Upper lobe of left lung (tissue), 6 donors: ENCODE measurements at regions not wholly inside any gene's neighbourhood (a gene's known extent, or its start where the extent isn't known, plus 50 kb on each side); places are given as distances from the start of the nearest gene placed in this dataset.

ENCODE experiments used
- ATAC-seq, 2 donors: fragments of 200-7000 bp; cut with Tn5 transposase; one replicate each; pipeline ENCODE4 v1.9.1; 2022; ENCODE audit warnings: mild to moderate bottlenecking in 2 of 2, moderate library complexity in 2 of 2; ENCODE audit not compliant: low FRiP score in 2 of 2
- DNase-seq, 2 donors: peaks; one replicate each; pipeline ENCODE4 v3.0.0-alpha.2; 2019 to 2020
- H3K27ac ChIP-seq, 4 donors: fragments of 200-600 bp; sonication (generic); one replicate each; pipeline ENCODE4 v1.5.1; 2016 to 2019
- H3K27me3 ChIP-seq, 4 donors: fragments of 200-600 bp; sonication (generic); one replicate each; pipeline ENCODE4 v1.5.1; 2017 to 2019
- H3K36me3 ChIP-seq, 4 donors: fragments of 200-600 bp; sonication (generic); one replicate each; pipeline ENCODE4 v1.5.1; 2016 to 2019
- H3K4me1 ChIP-seq, 4 donors: fragments of 200-600 bp; sonication (generic); one replicate each; pipeline ENCODE4 v1.5.1; 2018 to 2019
- H3K4me3 ChIP-seq, 4 donors: fragments of 200-600 bp; sonication (generic); one replicate each; pipeline ENCODE4 v1.5.1; 2017 to 2019; ENCODE audit warnings: mild to moderate bottlenecking in 2 of 4, moderate library complexity in 1 of 4
- H3K9me3 ChIP-seq, 4 donors: fragments of 200-600 bp; sonication (generic); one replicate each; pipeline ENCODE4 v1.5.1; 2018 to 2019
- CTCF ChIP-seq, 6 experiments: fragments of 450-650 bp in 4 of 6; fragments of 200-600 bp in 2 of 6; sonication (generic) in 2 of 6; IDR thresholded peaks; one replicate each; pipeline ENCODE4 v1.5.1; 2016 to 2019; ENCODE audit warnings: antibody characterized with exemption in 6 of 6
- EP300 ChIP-seq, 4 donors: sonication (generic); formaldehyde crosslinking; IDR thresholded peaks; one replicate each; pipeline ENCODE4 v1.5.1; 2017; ENCODE audit warnings: antibody characterized with exemption in 4 of 4, control low read depth in 2 of 4
- POLR2A ChIP-seq, 4 donors: fragments of 450-650 bp; IDR thresholded peaks; one replicate each; pipeline ENCODE4 v1.5.1; 2016 to 2017; ENCODE audit warnings: antibody characterized with exemption in 4 of 4, mild to moderate bottlenecking in 2 of 4
- POLR2AphosphoS5 ChIP-seq, 2 donors: sonication (generic); formaldehyde crosslinking; IDR thresholded peaks; one replicate each; pipeline ENCODE4 v1.5.1; 2017; ENCODE audit warnings: antibody characterized with exemption in 2 of 2
- WGBS, 2 donors: methylation state at CpG; one replicate each; pipeline ENCODE4 v1.1.5; 2017 to 2018; 5-methylcytosine and 5-hydroxymethylcytosine counted together
- donor health status: DM: no; HTN: no; CAD: no; lungs with moderate emphysema.
- donor health status: DM: no; HTN: yes; CAD: no; lungs with severe emphysema.

DNA sequence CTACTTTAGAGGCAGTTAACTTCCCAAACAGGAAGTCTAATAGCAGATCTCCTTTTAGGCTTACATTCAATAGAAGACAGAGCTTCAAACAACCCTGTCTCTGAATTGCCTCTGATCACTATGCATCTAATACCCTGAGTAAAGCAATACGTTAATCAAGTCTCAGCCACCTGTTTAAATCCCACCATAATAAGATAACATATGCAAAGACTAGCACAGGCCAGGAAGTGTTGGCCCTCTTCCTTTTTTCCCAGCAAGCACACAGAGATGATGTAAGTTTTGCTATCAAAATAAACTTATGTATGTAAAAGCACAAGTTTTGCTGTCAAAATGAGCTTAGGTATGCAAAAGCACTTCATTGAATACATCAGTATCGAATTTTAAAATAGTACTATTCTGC, 385.5 kb downstream of the RND3 start:
- Histone ChIP-seq H3K27ac (no peak overlapping the region), H3K27me3 (no peaks in the 10 kb centered on the region), H3K4me3 (no peak overlapping the region), H3K9me3 (no peaks in the 10 kb centered on the region), H3K36me3 (no peaks in the 10 kb centered on the region), H3K4me1 (peaks cover 6 to 11% (median 8%) of the 10 kb centered on the region in 4 donors)
- ATAC-seq (no peak), DNase-seq (no peak)
- TF ChIP-seq POLR2A (IDR thresholded peaks at IDR 0.05) = no peak
- 60 to 84% methylated on average over 2 of the region's 2 CpGs for WGBS, 2 donors

GRCh38 chr2:150100834-150101233, 386.6 kb downstream of the RND3 start:
- TF ChIP-seq CTCF (IDR thresholded peaks at IDR 0.05) (no peak), POLR2AphosphoS5 (IDR thresholded peaks at IDR 0.05) (no peak), POLR2A (IDR thresholded peaks at IDR 0.05) (no peak), EP300 (IDR thresholded peaks at IDR 0.05) (no peak)
- DNase-seq (no peak), ATAC-seq (no peak)
- H3K4me3 ChIP-seq = no peak overlapping the region
- H3K36me3 ChIP-seq = no peaks in the 10 kb centered on the region
- H3K4me1 ChIP-seq = peaks cover 6 to 11% (median 8%) of the 10 kb centered on the region in 4 donors
- no peaks in the 10 kb centered on the region for H3K27me3 ChIP-seq
- H3K27ac ChIP-seq = no peak overlapping the region
- no peaks in the 10 kb centered on the region for H3K9me3 ChIP-seq

GRCh38 chr2:150100336-150100735, 387.1 kb downstream of the RND3 start:
- DNase-seq (no peak), ATAC-seq (no peak)
- Histone ChIP-seq H3K27ac (no peak overlapping the region), H3K36me3 (no peaks in the 10 kb centered on the region), H3K9me3 (no peaks in the 10 kb centered on the region), H3K4me3 (no peak overlapping the region), H3K4me1 (peaks cover 6 to 11% (median 8%) of the 10 kb centered on the region in 4 donors), H3K27me3 (no peaks in the 10 kb centered on the region)
- WGBS, 2 donors = 96 to 98% methylated on average over 3 of the region's 3 CpGs
- no peak for TF ChIP-seq CTCF (IDR thresholded peaks at IDR 0.05)
- TF ChIP-seq POLR2A (IDR thresholded peaks at IDR 0.05) = no peak
- TF ChIP-seq EP300 (IDR thresholded peaks at IDR 0.05) = no peak
- TF ChIP-seq POLR2AphosphoS5 (IDR thresholded peaks at IDR 0.05) = no peak

GRCh38 chr2:150099805-150100204, 387.7 kb downstream of the RND3 start:
- no peak for DNase-seq
- H3K27ac ChIP-seq = no peak overlapping the region
- H3K36me3 ChIP-seq = no peaks in the 10 kb centered on the region
- no peaks in the 10 kb centered on the region for H3K27me3 ChIP-seq
- no peaks in the 10 kb centered on the region for H3K9me3 ChIP-seq
- peaks cover 6 to 11% (median 8%) of the 10 kb centered on the region in 4 donors for H3K4me1 ChIP-seq
- no peak for ATAC-seq
- TF ChIP-seq POLR2AphosphoS5 (IDR thresholded peaks at IDR 0.05) (no peak), POLR2A (IDR thresholded peaks at IDR 0.05) (no peak), EP300 (IDR thresholded peaks at IDR 0.05) (no peak)
- H3K4me3 ChIP-seq = no peak overlapping the region

DNA sequence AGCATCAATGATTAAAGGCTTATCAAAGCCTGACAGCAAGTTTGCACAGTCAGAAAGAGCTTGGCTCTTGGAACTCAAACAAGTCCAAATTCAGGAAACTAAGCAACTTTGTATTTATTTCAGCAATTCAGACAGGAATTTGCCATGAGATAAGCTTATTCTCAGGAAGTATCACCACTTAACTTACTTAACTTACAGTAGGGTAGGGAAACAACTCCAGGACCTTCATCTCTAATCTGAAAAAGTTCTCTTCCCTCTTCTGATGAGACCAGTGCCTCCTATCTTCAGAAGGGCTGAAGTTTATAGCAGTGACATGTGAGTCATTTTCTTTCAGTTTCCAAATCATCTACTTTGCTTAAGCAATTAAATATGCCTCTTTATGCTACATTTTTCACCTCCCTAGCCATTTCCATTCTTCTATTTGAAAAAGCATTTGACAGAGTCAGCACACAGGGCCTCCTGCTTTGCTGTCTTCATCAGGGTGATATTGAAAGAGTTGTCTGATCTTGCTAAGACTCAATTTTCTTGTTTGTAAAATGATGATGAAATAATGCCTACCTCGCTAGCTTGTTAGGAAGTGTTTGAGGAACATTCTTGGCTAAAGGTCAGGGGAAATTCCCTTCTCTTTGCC, 389.5 kb downstream of the RND3 start:
- H3K9me3 ChIP-seq = no peaks in the 10 kb centered on the region
- H3K27me3 ChIP-seq = no peaks in the 10 kb centered on the region
- ATAC-seq = no peak
- no peak for DNase-seq
- H3K36me3 ChIP-seq = no peaks in the 10 kb centered on the region
- H3K27ac ChIP-seq = no peak overlapping the region
- no peak for TF ChIP-seq EP300 (IDR thresholded peaks at IDR 0.05)
- no peak for TF ChIP-seq CTCF (IDR thresholded peaks at IDR 0.05)
- TF ChIP-seq POLR2AphosphoS5 (IDR thresholded peaks at IDR 0.05) = no peak
- TF ChIP-seq POLR2A (IDR thresholded peaks at IDR 0.05) = no peak
- whole genome bisulfite sequencing, 2 donors = 16 to 43% methylated on average over 1 of the region's 1 CpG
- no peak overlapping the region for H3K4me3 ChIP-seq
- H3K4me1 ChIP-seq = peaks cover 6 to 11% (median 8%) of the 10 kb centered on the region in 4 donors

DNA sequence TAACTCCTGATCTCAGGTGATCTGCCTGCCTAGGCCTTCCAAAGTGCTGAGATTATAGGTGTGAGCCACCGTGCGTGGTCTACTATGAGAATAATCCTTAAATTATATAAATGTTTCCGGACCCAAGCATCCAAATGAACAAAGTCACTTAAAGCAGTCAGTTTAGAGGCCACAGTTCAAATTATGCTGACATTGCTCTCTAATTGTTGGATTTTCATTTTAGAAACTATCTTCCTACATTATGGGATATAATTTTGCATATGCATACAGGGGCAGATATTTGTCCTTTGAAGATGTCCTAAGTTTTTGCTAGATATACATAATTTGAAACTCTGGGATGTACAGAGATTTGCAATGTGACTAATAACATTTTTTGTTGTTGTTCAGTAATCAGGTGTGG, 390.1 kb downstream of the RND3 start:
- Histone ChIP-seq H3K4me1 (peaks cover 6 to 11% (median 8%) of the 10 kb centered on the region in 4 donors), H3K27me3 (no peaks in the 10 kb centered on the region), H3K9me3 (no peaks in the 10 kb centered on the region), H3K27ac (no peak overlapping the region), H3K36me3 (no peaks in the 10 kb centered on the region), H3K4me3 (no peak overlapping the region)
- ATAC-seq = no peak
- TF ChIP-seq POLR2AphosphoS5 (IDR thresholded peaks at IDR 0.05) (no peak), CTCF (IDR thresholded peaks at IDR 0.05) (no peak), POLR2A (IDR thresholded peaks at IDR 0.05) (no peak), EP300 (IDR thresholded peaks at IDR 0.05) (no peak)
- 93% methylated on average over 3 of the region's 3 CpGs for WGBS, 2 donors
- no peak for DNase-seq
